Lung (tissue), 11 donors: ENCODE measurements at regions not wholly inside any gene's neighbourhood (a gene's known extent, or its start where the extent isn't known, plus 50 kb on each side); places are given as distances from the start of the nearest gene placed in this dataset.

Experiments
- ATAC-seq: fragments of 200-7000 bp; cut with Tn5 transposase; one replicate; pipeline ENCODE4 v1.9.1; 2020; ENCODE audit warnings: moderate number of reproducible peaks; ENCODE audit not compliant: insufficient read depth, low FRiP score
- DNase-seq, 3 donors: peaks; one replicate each; pipeline ENCODE4 v3.0.0-alpha.2; 2013 to 2017
- H3K27ac ChIP-seq, 2 donors: one replicate each; pipeline ENCODE4 v1.5.1; 2013; ENCODE audit warnings: mild to moderate bottlenecking in 2 of 2, moderate library complexity in 2 of 2, control low read depth in 1 of 2, inconsistent platforms in 1 of 2, low read depth in 1 of 2, low read length in 1 of 2
- H3K27me3 ChIP-seq, 3 donors: one replicate each; pipeline ENCODE4 v1.5.1; 2013; ENCODE audit warnings: low read length in 2 of 3; ENCODE audit not compliant: control insufficient read depth in 3 of 3, insufficient read depth in 3 of 3
- H3K36me3 ChIP-seq, 4 donors: one replicate each; pipeline ENCODE4 v1.5.1; 2013; ENCODE audit warnings: low read length in 4 of 4, mild to moderate bottlenecking in 1 of 4, moderate library complexity in 1 of 4; ENCODE audit not compliant: control insufficient read depth in 4 of 4, insufficient read depth in 4 of 4
- H3K4me1 ChIP-seq, 5 donors: one replicate each; pipeline ENCODE4 v1.5.1; 2013; ENCODE audit warnings: low read length in 5 of 5, mild to moderate bottlenecking in 2 of 5, moderate library complexity in 1 of 5; ENCODE audit not compliant: control insufficient read depth in 5 of 5, insufficient read depth in 5 of 5
- H3K4me3 ChIP-seq: one replicate; pipeline ENCODE4 v1.5.1; 2013; ENCODE audit warnings: mild to moderate bottlenecking, control low read depth, moderate library complexity
- H3K9ac ChIP-seq, 2 donors: one replicate each; pipeline ENCODE4 v1.5.1; 2013; ENCODE audit warnings: low read length in 2 of 2, control low read depth in 1 of 2; ENCODE audit not compliant: insufficient read depth in 1 of 2
- H3K9me3 ChIP-seq, 4 donors: one replicate each; pipeline ENCODE4 v1.5.1; 2013; ENCODE audit warnings: low read length in 3 of 4, mild to moderate bottlenecking in 1 of 4, moderate library complexity in 1 of 4; ENCODE audit not compliant: control insufficient read depth in 4 of 4, insufficient read depth in 3 of 4
- WGBS, 2 donors: extraction: QIAGEN DNeasy Blood & Tissue Kit; methylation state at CpG; one replicate each; pipeline ENCODE4 v1.1.7; 2013; 5-methylcytosine and 5-hydroxymethylcytosine counted together
- TF ChIP-seq, protein P1 (sequence below): IDR thresholded peaks from 2 replicates; pipeline ENCODE4 v1.5.1; 2012; ENCODE audit warnings: mild to moderate bottlenecking; ENCODE audit errors: control extremely low read depth, extremely low read depth
- donor health status: control.
- donor health status: control.
- donor health status: Bipolar disorder and iron deficiency.
- donor health status: healthy.
- donor health status: DM: yes; HTN: yes; CAD: no.

DNA sequence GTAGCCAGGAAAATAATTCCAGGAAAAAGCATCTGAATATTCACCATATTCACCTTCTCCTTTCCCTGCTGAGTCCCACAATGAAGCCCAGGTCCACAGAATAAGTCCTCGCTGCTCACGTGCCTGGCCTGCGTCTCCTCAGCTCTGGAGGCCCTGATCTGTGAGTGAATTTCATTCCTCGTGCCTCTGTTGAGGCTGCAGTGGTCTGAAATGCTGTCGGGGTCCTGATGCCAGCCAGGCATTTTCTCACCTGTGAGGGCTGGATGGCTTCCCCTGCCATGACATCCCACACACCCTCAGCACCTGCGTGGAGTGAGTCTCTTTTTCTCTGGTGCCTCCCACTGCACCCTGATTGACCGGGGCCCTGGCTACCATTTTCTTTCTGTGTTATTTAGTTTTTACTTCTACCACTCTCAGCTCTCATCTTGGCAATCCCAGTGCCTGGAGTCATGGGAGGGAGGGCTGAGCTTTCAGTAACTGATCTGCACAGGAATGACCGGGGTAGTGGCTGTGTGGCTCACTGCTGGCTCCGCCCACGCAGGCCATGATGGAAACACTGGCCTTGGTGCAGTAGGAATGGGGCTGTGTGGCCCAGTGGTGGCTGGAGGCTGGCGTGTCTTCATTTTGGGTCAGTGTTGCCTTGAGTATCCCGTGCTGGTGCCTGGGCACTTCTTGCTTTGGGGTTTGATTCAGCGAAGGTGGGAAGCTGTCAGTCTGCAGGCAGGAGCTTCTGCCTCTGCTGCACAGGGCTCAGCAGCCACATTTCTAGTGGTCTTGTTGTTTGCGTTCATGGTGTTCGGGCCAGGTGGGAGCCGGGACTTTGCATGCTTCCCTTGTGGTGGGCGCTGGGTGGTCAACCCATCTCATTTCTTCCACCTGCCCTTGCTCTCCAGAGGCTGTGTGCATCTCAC, 807.2 kb downstream of the TBC1D22A start:
- Histone ChIP-seq H3K27me3 (peaks cover 0 to 5% (median 2%) of the 10 kb centered on the region in 3 donors), H3K27ac (no peak overlapping the region), H3K36me3 (no peaks in the 10 kb centered on the region), H3K4me1 (peaks cover 0 to 30% (median 15%) of the 10 kb centered on the region in 5 donors), H3K9ac (no peak overlapping the region), H3K9me3 (peaks cover 0 to 2% (median 0%) of the 10 kb centered on the region in 4 donors), H3K4me3 (no peak overlapping the region)
- TF ChIP-seq, protein P1, sequence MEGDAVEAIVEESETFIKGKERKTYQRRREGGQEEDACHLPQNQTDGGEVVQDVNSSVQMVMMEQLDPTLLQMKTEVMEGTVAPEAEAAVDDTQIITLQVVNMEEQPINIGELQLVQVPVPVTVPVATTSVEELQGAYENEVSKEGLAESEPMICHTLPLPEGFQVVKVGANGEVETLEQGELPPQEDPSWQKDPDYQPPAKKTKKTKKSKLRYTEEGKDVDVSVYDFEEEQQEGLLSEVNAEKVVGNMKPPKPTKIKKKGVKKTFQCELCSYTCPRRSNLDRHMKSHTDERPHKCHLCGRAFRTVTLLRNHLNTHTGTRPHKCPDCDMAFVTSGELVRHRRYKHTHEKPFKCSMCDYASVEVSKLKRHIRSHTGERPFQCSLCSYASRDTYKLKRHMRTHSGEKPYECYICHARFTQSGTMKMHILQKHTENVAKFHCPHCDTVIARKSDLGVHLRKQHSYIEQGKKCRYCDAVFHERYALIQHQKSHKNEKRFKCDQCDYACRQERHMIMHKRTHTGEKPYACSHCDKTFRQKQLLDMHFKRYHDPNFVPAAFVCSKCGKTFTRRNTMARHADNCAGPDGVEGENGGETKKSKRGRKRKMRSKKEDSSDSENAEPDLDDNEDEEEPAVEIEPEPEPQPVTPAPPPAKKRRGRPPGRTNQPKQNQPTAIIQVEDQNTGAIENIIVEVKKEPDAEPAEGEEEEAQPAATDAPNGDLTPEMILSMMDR = no peak
- 86 to 90% methylated on average over 17 of the region's 17 CpGs for WGBS, 2 donors
- no peak for DNase-seq
- ATAC-seq = no peak

DNA sequence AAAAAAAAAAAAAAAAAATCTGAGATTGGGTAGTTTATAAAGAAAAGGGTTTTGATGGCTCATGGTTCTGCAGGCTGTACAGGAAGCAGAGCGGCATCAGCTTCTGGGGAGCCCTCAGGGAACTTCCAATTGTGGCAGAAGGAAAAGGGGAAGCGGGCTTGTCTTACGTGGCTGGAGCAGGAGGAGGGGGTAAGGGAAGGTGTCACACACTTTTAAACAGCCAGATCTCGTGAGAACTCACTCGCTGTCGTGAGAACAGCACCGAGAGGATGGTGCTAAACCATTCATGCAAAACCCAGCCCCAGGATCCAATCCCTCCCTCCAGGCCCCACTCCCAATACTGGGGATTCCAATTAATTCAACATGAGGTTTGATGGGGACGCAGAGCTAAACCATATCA, 806.2 kb downstream of the TBC1D22A start:
- WGBS, 2 donors = 79 to 86% methylated on average over 8 of the region's 8 CpGs

DNA sequence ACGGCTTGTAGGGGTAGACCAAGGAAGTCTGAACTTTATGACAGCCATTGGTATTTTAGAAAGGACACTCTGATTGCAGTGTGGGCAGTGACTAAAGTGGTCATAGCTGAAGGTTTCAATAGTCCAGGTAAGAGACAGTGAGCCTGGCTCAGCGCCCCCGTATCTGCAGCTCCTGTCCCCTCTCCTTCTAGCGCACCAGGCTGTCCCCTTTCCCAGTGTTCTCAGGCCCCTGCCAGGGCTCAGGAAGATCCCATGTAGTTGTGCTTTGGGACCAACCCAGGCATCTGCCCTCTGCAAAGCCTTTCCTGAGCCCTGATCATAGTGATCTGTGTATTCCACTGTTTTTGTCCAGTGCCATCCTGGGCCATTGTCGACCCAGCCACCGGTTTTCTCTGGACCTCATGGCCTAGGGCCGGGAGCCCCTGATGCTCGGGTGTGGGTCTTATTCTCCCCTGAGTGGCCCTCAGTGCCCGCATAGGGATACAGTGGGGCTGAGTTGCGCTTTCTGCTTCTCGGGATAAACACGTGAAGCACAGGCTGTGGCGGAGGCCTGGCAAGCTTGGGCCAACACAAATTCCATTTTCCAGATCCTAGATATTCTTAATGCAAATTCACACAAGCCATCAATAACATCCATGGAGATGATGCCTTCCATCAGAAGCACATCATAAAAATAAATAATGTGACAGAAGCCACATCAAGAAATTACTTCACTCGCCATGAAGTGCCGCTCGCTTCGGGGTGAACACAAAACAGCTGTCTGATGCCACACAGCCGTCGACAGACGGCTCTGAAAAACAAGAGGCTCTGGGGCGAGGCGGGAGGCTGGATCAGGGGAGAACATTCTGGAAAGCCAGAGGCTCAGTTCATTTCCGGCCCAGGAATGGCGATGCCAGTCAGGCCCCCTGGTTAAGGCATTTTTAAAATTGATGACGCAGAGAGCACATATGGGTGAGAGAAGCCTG, 805.0 kb downstream of the TBC1D22A start:
- WGBS, 2 donors = 84 to 86% methylated on average over 25 of the region's 25 CpGs
- Histone ChIP-seq H3K36me3 (no peaks in the 10 kb centered on the region), H3K9me3 (peaks cover 0 to 2% (median 0%) of the 10 kb centered on the region in 4 donors), H3K4me3 (no peak overlapping the region), H3K4me1 (peaks cover 0 to 39% (median 9%) of the 10 kb centered on the region in 5 donors), H3K9ac (no peak overlapping the region), H3K27ac (no peak overlapping the region), H3K27me3 (no peaks in the 10 kb centered on the region)
- TF ChIP-seq, protein P1 = no peak
- DNase-seq (peak; percentile 83 to 94 (median 92)), ATAC-seq (no peak)

More for the DNA sequence above, 806.2 kb downstream of the TBC1D22A start:
- Histone ChIP-seq H3K9ac (no peak overlapping the region), H3K36me3 (no peaks in the 10 kb centered on the region), H3K4me1 (peaks cover 0 to 39% (median 15%) of the 10 kb centered on the region in 5 donors), H3K9me3 (peaks cover 0 to 2% (median 0%) of the 10 kb centered on the region in 4 donors), H3K27me3 (peaks cover 0 to 3% (median 2%) of the 10 kb centered on the region in 3 donors), H3K27ac (no peak overlapping the region), H3K4me3 (no peak overlapping the region)
- TF ChIP-seq, protein P1 = no peak
- ATAC-seq (no peak), DNase-seq (no peak)
